HT1080 (cell line): ENCODE measurements at regions not wholly inside any gene's neighbourhood (a gene's known extent, or its start where the extent isn't known, plus 50 kb on each side); places are given as distances from the start of the nearest gene placed in this dataset.

ENCODE experiments used
- DNase-seq: peaks from one replicate; pipeline ENCODE4 v3.0.0-alpha.2; 2015; ENCODE audit warnings: low read depth

GRCh38 chr5:173529861-173530260 is 86.6 kb downstream of the BOD1 start:
- no peak for DNase-seq

DNA sequence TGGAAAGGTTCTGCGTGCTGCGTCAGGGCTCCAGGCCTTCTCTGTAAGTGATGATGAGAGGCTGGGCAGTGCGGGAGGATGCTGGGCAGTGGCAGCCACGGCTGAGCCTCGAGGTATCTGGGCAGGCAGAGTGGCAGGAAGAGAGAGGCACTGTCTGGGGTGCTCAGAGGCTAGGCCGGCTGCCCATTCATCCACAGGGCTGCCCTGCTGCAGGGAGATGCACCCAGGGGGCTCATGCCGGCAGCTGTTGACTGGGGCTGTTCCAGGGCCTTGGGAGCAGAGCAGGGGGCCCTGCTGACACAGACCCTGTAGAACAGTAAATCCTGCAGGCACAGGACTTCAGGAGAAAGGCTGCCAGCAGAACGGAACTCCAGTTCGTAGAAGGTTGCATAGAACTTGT is 88.8 kb downstream of the BOD1 start:
- no peak for DNase-seq

DNA sequence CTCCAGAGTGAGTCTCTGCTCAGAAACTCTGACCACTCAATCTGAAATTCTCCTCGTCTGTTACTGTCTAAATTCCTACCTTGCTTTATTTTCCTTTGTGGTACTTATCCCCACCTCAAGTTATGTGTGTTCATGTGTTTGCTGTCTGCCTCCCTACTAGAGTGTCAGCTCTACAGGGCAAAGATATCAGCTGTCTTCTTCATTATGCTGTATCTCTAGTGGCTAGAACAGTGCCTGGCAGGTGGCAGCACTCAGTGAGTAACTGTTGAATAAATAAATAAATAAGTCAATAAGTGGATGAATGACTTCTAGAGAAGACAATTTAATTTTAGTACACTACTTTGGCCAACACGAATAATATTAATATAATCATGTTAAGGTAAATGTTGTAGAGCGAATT is 92.3 kb downstream of the BOD1 start:
- no peak for DNase-seq

DNA sequence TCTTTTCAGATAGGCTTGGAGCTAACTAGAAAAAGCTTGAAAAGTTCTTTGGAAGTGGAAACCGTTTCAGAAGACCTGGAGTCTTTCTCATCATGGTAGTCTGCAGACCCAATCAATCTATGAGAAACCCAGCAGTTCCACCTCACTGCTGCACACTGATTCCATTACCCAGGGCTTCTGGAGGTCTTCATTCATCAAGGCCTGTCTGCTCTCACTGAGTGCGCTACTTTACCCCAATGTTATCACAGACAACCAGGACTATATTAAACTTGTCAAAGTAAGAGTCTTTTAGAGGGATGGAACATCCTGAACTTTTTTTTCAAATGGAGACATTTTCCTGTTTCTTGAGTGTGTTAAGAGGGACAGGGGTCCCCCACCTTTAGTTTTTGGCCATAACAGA is 93.1 kb downstream of the BOD1 start:
- no peak for DNase-seq

DNA sequence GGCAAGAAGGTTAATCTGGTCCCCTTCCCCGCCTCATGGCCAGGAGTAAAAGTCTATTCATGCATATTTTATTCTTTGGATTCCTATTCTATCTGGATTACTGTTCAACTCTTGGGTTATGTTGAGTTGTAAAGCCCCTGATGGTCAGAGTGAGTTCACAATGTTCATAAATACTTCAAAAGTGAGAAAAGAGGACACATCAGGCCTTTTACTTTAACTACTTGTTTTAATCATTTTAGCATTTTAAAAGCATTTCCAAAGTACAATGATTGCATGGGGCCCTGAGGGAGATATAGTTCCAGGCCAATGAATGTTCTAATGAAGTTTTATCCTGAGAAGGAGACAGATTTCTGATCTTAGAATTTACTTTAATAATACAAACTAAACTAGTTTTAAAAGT is 93.9 kb downstream of the BOD1 start:
- DNase-seq, result no peak

DNA sequence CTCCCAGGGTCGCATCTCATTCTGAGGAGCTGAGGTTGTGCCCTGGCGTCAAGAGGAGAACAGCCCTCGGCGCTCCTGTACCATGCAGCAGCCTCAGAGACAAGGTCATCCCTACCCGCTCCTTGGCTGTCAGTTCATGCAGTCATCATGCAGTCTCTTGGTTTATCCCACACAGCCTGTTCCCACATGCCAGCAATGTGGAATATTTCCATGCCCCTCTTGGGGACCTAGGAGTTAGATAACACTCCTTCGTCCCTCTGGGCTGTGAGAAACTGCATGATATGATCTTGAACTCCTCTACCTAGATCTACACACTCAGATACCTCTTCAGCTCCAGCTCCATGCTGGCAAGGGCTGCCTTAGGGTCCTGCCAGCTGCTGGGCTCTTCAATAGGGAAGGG is 97.6 kb downstream of the BOD1 start:
- DNase-seq, result no peak

DNA sequence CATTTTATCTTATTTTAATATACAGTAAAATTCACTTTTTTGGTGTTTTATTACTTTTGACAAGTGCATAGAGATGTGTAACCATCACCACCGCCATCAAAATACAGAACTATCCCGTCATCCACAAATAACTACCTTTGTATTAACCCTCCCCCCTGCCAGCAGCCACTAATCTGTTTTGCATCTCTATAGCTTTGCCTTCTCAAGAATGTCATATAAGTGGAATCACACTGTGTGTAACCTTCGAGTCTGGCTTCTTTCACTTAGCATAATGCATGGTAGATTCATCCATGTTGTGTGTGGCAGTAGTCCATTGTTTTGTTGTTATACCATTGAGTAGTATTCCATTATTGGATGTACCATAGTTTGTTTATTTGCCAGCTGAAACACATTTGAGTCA is 98.8 kb downstream of the BOD1 start:
- no peak for DNase-seq

DNA sequence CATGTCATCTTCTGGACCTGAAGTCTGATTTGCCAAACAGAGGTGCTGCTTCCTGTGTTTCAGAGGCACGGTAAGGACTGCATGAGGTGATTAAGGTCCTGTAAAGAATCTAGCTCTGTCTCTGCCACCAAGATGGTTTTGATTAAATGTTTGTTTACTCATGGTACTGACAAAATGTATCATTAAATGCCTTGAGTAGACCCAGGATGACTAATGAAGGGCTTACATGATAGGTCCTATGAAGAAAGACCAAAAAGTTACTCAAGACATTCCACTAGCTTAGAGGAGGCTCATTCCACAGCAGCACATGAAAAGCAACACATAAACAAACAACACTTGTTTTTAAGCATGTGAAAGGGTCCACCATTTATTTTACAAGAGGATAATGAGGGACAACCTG is 100.9 kb downstream of the BOD1 start:
- no peak for DNase-seq

DNA sequence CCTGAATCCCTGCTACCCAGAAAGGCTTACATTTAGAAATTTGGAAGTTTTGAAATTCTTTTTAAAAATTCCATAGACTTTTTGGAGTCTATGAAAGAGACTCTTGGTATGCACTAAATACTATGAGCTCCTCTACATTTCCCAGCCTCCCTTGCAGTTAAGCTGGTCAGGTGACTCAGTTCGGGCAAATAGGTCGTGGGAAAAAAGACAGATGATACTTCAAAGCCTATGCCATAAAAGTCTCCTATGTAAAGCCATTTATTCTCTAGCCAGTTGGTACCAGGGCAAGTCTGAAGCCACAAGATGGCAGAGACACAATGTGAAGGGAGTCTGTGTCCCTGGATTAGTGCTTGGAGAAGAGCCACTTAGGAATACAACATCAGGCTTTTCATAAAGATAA is 101.8 kb downstream of the BOD1 start:
- no peak for DNase-seq

DNA sequence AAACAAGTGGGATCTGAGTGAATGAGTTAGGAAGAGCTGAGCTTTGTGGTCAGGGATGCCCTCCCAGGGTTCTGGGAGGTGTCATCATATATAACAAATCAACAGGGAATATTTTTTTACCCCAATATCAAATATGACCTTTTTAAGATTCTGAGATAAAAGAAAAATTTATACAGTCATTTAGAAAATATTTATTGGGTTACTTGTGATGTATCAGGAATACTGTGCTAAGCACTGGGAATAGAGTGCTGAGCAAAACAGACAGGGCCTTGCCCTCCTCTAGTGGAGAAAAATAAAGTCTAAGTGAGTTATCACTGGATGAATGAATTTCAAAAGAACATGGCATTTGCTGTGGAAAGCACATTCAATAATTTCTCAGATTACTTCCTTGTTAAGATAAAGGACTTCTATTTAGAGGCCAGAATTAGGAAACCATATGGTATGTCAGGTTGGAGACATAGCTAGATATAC is 102.9 kb downstream of the BOD1 start:
- DNase-seq, result no peak

GRCh38 chr5:173512637-173513435 is 103.6 kb downstream of the BOD1 start:
- DNase-seq, result no peak

- no peak for DNase-seq
Observed at GRCh38 chr5:173509060-173509459, 107.4 kb downstream of the BOD1 start.

- no peak for DNase-seq
Observed at GRCh38 chr5:173507171-173507570, 109.3 kb downstream of the BOD1 start.

GRCh38 chr5:173505634-173506033 is 110.8 kb downstream of the BOD1 start:
- no peak for DNase-seq

GRCh38 chr5:173501922-173502321 is 114.5 kb downstream of the BOD1 start:
- no peak for DNase-seq

DNA sequence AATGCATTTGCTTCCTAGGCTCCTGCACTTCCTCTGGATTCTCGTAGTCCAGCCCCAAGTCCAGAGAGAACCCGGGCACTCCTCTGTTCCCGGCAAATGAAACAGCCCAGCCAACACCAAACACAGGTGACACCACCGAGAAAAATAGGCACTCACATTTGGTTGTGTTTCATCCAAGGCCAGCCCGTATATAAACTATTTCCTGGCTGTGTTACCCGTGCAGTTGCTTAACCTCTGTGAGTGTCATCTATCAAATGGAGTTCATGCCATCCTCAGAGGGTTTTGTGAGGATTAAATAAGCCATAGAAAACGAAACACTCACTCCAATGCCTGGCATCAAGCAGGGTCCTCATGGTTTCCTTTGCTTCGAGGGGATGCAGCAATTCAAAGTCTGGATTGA is 115.2 kb downstream of the BOD1 start:
- DNase-seq, result no peak

GRCh38 chr5:173500213-173500560 is 116.3 kb downstream of the BOD1 start:
- no peak for DNase-seq

- no peak for DNase-seq
Observed at GRCh38 chr5:173499471-173500212, 116.8 kb downstream of the BOD1 start.

- no peak for DNase-seq
Observed at GRCh38 chr5:173498739-173499470, 117.5 kb downstream of the BOD1 start.

DNA sequence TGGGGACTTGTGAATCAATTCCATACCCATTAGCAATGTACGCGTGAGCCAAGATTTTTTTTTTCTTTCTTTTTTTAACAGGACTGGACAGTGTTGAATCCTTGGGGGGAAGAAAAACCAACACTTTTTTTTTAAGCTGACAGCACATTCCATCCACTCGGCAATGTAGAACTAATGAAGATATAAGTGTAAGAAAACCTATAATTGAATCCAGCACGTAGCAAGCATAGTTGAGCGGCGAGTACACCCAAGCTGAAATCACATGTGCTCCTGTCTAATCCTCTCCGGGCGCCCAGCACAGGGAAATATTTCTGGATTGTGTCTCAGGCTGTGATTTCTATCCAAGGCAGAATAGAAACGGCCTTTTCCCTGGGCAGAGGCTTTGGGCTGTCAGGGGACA is 118.2 kb downstream of the BOD1 start:
- no peak for DNase-seq

DNA sequence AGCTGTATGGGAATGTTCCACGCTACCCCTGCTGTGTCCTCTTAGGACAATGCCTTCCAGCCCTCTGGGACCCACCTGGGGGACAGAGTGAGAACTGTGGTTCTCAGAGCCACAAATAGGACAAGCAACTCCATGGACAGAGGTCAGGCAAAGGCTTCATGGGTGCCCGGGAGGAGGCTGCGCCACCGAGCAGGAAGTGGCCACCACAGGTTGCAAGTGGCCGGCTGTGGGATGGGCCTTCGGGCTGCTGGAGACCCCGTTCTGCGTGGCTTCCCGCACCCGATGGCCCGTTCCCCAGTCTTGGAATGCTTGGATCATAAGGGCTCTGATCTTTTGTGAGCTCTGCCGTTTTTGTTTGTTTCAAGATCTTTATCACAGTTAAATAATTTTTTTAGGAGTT is 118.8 kb downstream of the BOD1 start:
- DNase-seq, result no peak

- DNase-seq, result no peak
Observed at GRCh38 chr5:173496883-173497255, 119.6 kb downstream of the BOD1 start.
